ENCODE measurements at regions not wholly inside any gene's neighbourhood (a gene's known extent, or its start where the extent isn't known, plus 50 kb on each side); places are given as distances from the start of the nearest gene placed in this dataset.

- no peak overlapping the region for H3K4me2 ChIP-seq (ENCODE audit: low read length)
- no peaks in the 10 kb centered on the region for H3K4me1 ChIP-seq (ENCODE audit: control insufficient read depth, low read length)
- H3K9me3 ChIP-seq (ENCODE audit: control insufficient read depth, insufficient read depth, low read length): no peaks in the 10 kb centered on the region
- no peaks in the 10 kb centered on the region for H3K79me2 ChIP-seq (ENCODE audit: control insufficient read depth, low read length)
- TF ChIP-seq CTCF (IDR thresholded peaks at IDR 0.05; ENCODE audit: low read depth, low read length, poor library complexity, severe bottlenecking): no peak
- no peak for TF ChIP-seq EZH2phosphoT487 (IDR thresholded peaks at IDR 0.05; ENCODE audit: borderline replicate concordance, low read length)
- no peaks in the 10 kb centered on the region for H4K20me1 ChIP-seq (ENCODE audit: control insufficient read depth, insufficient read depth, low read depth, low read length)
- no peaks in the 10 kb centered on the region for H3K36me3 ChIP-seq (ENCODE audit: control insufficient read depth, low read length)
- H3K27me3 ChIP-seq (ENCODE audit: control insufficient read depth, low read length): no peaks in the 10 kb centered on the region
- no peak overlapping the region for H3K4me3 ChIP-seq (ENCODE audit: low read length)
- no peaks in the 10 kb centered on the region for H3K9me2 ChIP-seq (replicated peaks; ENCODE audit: control insufficient read depth, low read length)
- H3F3A ChIP-seq (ENCODE audit: control insufficient read depth, insufficient read depth): no peaks in the 10 kb centered on the region
- no peak overlapping the region for H3K27ac ChIP-seq (ENCODE audit: low read depth, low read length)
Observed at GRCh38 chr16:17947637-17948036, 388.9 kb downstream of the NPIPA8 start.

- no peak overlapping the region for H3K4me3 ChIP-seq (ENCODE audit: low read length)
- H3K9me2 ChIP-seq (replicated peaks; ENCODE audit: control insufficient read depth, low read length): no peaks in the 10 kb centered on the region
- H3K27me3 ChIP-seq (ENCODE audit: control insufficient read depth, low read length): no peaks in the 10 kb centered on the region
- H3K9me3 ChIP-seq (ENCODE audit: control insufficient read depth, insufficient read depth, low read length): no peaks in the 10 kb centered on the region
- H3F3A ChIP-seq (ENCODE audit: control insufficient read depth, insufficient read depth): no peaks in the 10 kb centered on the region
- H3K79me2 ChIP-seq (ENCODE audit: control insufficient read depth, low read length): no peaks in the 10 kb centered on the region
- no peaks in the 10 kb centered on the region for H3K36me3 ChIP-seq (ENCODE audit: control insufficient read depth, low read length)
- H3K27ac ChIP-seq (ENCODE audit: low read depth, low read length): no peak overlapping the region
- no peak for TF ChIP-seq CTCF (IDR thresholded peaks at IDR 0.05; ENCODE audit: low read depth, low read length, poor library complexity, severe bottlenecking)
- no peak for TF ChIP-seq EZH2phosphoT487 (IDR thresholded peaks at IDR 0.05; ENCODE audit: borderline replicate concordance, low read length)
- H4K20me1 ChIP-seq (ENCODE audit: control insufficient read depth, insufficient read depth, low read depth, low read length): no peaks in the 10 kb centered on the region
- H3K4me1 ChIP-seq (ENCODE audit: control insufficient read depth, low read length): no peaks in the 10 kb centered on the region
- H3K4me2 ChIP-seq (ENCODE audit: low read length): no peak overlapping the region
Observed at GRCh38 chr16:17947165-17947564, 389.4 kb downstream of the NPIPA8 start.

GRCh38 chr16:17945080-17945601 lies 391.4 kb downstream of the NPIPA8 start:
- H3K4me2 ChIP-seq (ENCODE audit: low read length): no peak overlapping the region
- H4K20me1 ChIP-seq (ENCODE audit: control insufficient read depth, insufficient read depth, low read depth, low read length): no peaks in the 10 kb centered on the region
- H3K27ac ChIP-seq (ENCODE audit: low read depth, low read length): no peak overlapping the region
- TF ChIP-seq CTCF (IDR thresholded peaks at IDR 0.05; ENCODE audit: low read depth, low read length, poor library complexity, severe bottlenecking) (no peak), EZH2phosphoT487 (IDR thresholded peaks at IDR 0.05; ENCODE audit: borderline replicate concordance, low read length) (no peak)
- H3F3A ChIP-seq (ENCODE audit: control insufficient read depth, insufficient read depth): no peaks in the 10 kb centered on the region
- no peak overlapping the region for H3K4me3 ChIP-seq (ENCODE audit: low read length)
- H3K79me2 ChIP-seq (ENCODE audit: control insufficient read depth, low read length): no peaks in the 10 kb centered on the region
- H3K36me3 ChIP-seq (ENCODE audit: control insufficient read depth, low read length): no peaks in the 10 kb centered on the region
- H3K9me2 ChIP-seq (replicated peaks; ENCODE audit: control insufficient read depth, low read length): no peaks in the 10 kb centered on the region
- no peaks in the 10 kb centered on the region; the same call in 1 of the 2 replicates for H3K4me1 ChIP-seq (ENCODE audit: control insufficient read depth, low read length)
- no peaks in the 10 kb centered on the region for H3K9me3 ChIP-seq (ENCODE audit: control insufficient read depth, insufficient read depth, low read length)
- no peaks in the 10 kb centered on the region for H3K27me3 ChIP-seq (ENCODE audit: control insufficient read depth, low read length)
